GM21717 (cell line): ENCODE measurements at regions not wholly inside any gene's neighbourhood (a gene's known extent, or its start where the extent isn't known, plus 50 kb on each side); places are given as distances from the start of the nearest gene placed in this dataset.
A peak's percentile ranks its signal among the peaks of the same experiment; 100 is the strongest.
"Not testable (repeated sequence)": the region's sequence is repeated elsewhere in the genome, so short reads cannot be mapped to it uniquely, and the experiment has no call there.

Experiments
- ATAC-seq: cut with Tn5 transposase; IDR thresholded peaks from one replicate; pipeline ENCODE4 v1.9.1; 2021; ENCODE audit warnings: mild to moderate bottlenecking, moderate library complexity; ENCODE audit not compliant: unreplicated experiment

DNA sequence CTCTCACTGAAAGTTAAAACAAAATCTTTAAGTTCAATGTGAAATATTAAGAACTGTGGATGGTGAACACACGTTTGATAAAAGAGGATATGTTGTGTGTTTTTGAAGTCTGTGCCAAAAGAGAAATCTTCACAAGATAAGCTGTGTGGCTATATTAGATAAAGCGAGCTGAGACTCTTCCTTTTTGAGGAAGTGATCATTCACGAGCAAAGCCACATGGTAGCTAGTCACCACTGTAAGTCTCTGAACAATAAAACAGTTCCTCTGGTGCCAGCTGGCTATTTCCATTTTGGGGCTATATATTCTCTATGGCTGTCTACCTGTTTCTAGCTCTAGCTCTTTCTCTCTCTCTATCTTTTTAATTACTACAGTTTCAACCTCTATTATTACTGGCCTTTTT is 1849.2 kb upstream of the C9orf72 start:
- ATAC-seq, result peak; percentile 95

- no peak for ATAC-seq
Measured at GRCh38 chr9:29432191-29432590, 1858.9 kb upstream of the C9orf72 start.

DNA sequence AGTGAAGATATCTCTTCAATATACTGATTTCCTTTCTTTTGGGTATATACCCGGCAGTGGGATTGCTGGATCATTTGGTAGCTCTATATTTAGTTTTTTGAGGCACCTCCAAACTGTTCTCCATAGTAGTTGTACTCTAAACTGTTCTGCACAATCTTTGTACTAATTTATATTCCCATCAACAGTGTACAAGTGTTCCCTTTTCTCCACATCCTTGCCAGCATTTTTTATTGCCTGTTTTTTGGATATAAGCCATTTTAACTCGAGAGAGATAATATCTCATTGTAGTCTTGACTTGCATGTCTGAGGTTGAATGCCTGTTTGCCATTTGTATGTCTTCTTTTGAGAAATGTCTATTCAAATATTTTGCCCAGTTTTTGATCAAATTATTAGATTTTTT is 1859.4 kb upstream of the C9orf72 start:
- not testable (repeated sequence) for ATAC-seq

DNA sequence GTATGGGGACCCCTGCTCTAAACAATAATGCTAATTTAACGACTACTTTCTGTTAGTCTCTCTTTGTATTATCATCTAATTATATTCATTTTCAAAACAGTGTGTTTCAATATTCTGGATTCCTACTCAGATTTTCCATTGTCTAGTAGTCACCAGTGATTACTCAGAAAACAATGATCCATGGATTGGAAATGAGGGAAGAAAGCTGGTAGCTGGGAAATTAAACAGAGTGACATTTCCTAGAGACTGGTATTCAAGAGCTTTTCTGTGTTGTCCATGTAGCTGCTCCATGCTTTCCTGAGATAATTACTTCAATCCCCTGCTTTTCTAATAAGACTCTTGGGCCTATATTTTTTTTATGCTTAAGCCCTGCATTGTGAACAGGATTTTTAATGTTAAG is 1862.1 kb upstream of the C9orf72 start:
- no peak for ATAC-seq

GRCh38 chr9:29437526-29437925 is 1864.2 kb upstream of the C9orf72 start:
- no peak for ATAC-seq

- no peak for ATAC-seq
Measured at GRCh38 chr9:29439961-29440360, 1866.7 kb upstream of the C9orf72 start.

- ATAC-seq, result no peak
Measured at GRCh38 chr9:29440449-29440848, 1867.2 kb upstream of the C9orf72 start.

DNA sequence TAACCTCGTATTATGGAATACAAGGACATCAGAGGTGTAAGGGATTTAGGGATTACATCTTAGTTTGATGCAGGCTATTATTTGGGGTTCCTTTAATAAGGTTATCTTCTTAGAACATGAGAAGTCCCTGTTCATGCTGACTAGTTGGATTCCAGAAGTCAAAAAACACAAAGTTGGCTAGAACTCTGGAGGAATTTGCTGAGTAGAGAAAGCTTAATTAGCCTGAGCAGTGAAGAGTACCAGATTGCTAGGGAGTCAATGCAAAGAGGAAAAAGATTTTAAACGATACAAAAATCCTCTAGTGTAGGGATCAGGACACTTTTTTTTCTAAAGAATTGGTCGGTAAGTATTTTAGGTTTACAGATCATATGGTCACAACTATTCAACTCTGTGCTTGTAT is 1872.5 kb upstream of the C9orf72 start:
- ATAC-seq, result no peak

- no peak for ATAC-seq
Measured at GRCh38 chr9:29449306-29449705, 1876.0 kb upstream of the C9orf72 start.

GRCh38 chr9:29450343-29450875 is 1877.1 kb upstream of the C9orf72 start:
- not testable (repeated sequence) for ATAC-seq

DNA sequence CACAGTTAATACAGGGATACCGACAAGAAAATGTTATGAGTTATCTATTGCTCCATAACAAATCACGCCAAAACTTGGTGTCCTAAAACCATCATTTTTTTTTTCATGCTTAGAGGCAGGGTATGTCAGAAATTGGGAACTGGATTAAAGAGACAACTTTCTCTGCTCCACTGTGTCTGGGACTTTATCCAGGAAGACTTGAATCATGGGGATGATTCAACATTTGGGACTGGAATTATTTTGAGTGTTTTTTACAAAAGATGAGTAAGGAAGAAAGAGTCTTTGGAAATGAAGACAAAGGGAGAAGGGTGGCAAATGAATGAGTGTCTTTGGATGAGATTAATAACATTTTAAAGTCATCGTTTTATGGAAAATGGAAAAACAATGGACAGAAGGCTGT is 1883.7 kb upstream of the C9orf72 start:
- ATAC-seq, result no peak

DNA sequence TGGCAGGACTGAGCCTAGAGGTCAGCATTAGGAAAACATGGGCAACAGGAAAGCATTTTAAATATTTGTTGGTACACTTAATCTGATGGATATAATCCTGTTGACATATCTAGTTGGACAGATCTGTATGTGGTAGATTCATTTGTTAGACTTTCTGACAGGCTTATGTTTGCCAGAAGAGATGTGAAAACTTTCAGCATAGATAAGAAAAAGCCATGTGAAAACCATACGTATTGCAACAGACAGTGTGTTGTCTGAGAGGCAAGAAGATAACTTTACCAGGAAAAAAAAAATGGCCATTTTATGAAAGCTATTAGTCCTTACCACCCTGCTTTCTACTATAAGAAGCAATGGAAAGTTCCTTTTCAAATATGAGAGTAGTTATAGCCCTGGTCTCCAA is 1902.2 kb upstream of the C9orf72 start:
- ATAC-seq, result no peak

GRCh38 chr9:29511680-29512079 is 1938.4 kb upstream of the C9orf72 start:
- no peak for ATAC-seq

- no peak for ATAC-seq
Measured at GRCh38 chr9:29514336-29514735, 1941.1 kb upstream of the C9orf72 start.

- ATAC-seq, result no peak
Measured at GRCh38 chr9:29514862-29515261, 1941.6 kb upstream of the C9orf72 start.

- ATAC-seq, result no peak
Measured at GRCh38 chr9:29548436-29548835, 1975.2 kb upstream of the C9orf72 start.

DNA sequence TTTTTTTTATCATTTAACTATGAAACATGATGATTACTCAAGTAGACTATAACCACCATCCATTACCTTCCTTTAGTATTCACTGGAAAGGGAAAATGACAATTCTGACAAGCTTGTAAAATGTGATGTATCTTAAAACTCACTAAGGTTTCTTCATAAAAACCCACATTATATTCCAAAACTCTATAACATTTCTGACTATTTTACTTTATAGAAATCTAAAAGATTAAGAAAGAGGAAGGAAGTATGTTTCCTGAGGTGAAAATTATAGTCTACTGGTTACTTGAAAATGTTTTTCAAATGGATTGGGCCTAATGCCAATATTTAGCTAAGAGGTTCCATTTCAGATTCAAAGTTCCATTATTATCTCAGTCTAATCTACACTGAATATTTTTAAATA is 1982.2 kb upstream of the C9orf72 start:
- ATAC-seq, result no peak

DNA sequence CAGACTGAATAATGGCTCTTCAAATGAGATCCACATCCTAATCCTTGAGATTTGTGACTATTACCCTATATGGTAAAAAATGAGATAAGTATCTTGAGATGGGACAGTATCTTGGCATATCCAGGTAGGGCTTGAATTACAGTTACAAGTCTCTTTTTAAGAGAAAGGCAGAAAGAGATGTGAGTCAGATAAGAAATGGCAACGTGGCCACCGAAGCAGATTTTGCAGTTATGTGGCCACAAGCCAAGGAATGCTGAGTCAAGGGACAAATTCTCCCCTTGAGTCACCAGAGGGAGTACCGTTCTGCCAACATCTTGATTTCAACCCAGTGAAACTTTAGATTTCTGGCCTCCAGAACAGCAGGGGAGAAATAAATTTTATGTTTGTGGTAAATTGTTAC is 1983.0 kb upstream of the C9orf72 start:
- no peak for ATAC-seq

DNA sequence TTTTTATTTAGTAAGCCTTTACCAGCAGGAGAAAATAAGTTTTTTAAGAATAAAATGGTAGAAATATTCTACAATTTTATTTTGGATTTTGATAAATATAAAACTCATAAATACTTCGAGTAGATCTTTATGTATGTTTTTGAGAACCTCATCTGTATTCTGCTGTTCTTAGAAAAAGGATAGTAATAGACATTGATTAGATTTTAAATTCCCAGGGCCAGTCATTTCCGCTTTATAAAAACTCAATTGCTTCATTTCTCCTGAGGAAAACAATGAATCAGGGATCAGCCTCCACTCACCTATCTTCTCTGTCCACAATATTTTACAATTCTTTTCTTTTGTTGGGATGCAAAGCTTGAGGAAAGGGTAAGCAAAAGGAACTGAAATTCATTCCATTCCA is 1983.5 kb upstream of the C9orf72 start:
- no peak for ATAC-seq

DNA sequence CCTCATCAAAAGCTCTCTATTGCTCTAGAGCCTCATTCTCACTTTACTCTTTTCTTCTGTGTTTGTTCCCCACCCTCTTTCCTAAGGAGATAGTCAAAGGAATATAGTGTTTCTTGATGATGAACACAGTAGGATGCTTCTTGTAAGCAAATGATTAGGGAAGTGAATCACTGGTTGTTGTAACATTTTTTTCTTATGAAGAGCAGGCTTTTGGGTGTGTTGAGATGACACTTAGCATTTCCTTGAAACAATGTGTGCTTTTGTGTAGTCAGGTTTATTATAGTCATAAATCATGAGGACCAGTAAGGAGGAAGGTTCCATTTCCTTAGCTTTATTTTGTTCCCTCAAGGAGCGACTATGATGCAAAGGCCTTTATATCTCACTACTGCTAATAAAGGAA is 1991.3 kb upstream of the C9orf72 start:
- ATAC-seq, result no peak

DNA sequence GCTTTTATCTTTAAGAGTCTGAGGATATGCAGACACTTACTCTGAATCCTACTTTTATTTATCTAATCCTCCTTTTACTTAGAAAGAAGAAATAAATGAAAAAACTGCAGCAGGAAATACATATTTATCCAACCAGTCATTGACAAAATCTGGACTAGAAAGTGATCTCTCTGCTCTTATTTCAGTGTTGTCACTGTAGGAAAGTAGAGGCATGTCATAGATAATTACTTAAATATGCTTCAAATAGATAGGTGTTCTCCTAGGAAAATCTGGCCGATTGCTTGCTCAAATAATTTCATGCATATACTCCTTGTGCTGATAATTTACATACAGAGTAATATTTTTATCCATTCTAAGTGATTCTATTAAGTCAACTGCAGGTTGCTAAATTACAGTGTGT is 2001.9 kb upstream of the C9orf72 start:
- ATAC-seq, result no peak

DNA sequence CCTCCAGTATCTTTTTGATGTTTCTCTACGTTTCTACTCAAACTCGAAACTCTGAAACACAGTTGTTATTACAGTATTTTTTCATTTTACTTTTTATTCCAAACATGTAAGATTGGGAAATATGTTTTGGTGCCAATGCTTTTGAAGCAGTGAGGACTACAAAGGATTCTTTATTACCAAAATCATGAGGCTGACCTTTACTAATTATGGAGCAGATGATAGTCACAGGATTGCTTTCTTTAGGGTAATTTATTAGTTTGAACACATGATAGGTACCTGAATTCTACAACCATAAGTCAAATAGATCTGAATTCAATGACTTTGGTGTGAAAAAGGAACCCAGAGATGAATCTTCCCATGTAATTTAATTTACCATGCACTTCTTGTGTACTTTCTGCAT is 2015.1 kb upstream of the C9orf72 start:
- no peak for ATAC-seq

GRCh38 chr9:29609282-29609681 is 2036.0 kb upstream of the C9orf72 start:
- no peak for ATAC-seq

GRCh38 chr9:29613773-29614172 is 2040.5 kb upstream of the C9orf72 start:
- no peak for ATAC-seq
